ENCODE measurements at regions not wholly inside any gene's neighbourhood (a gene's known extent, or its start where the extent isn't known, plus 50 kb on each side); places are given as distances from the start of the nearest gene placed in this dataset.

- TF ChIP-seq E2F6 (IDR thresholded peaks at IDR 0.05): no peak
- no peak for TF ChIP-seq RBBP5 (IDR thresholded peaks at IDR 0.05; ENCODE audit: borderline replicate concordance, low read depth, low read length)
- no peak for TF ChIP-seq FOSL1 (IDR thresholded peaks at IDR 0.05; ENCODE audit: insufficient read depth, low read depth, low read length)
- no peak for TF ChIP-seq SP2 (IDR thresholded peaks at IDR 0.05; ENCODE audit: low read length)
- TF ChIP-seq CEBPB (IDR thresholded peaks at IDR 0.05; ENCODE audit: low read depth, low read length): no peak
- TF ChIP-seq SIN3A (conservative IDR thresholded peaks at IDR 0.05 in 1 of 2, IDR thresholded peaks at IDR 0.05 in 1 of 2; ENCODE audit: low read depth in 1 of 2, low read length in 2 of 2): no peak
- TF ChIP-seq GABPA (IDR thresholded peaks at IDR 0.05; ENCODE audit: borderline replicate concordance, insufficient read depth, low read length): no peak
- no peak for TF ChIP-seq MAFK (IDR thresholded peaks at IDR 0.05; ENCODE audit: low read depth, low read length)
These were observed 889.6 kb upstream of the ADGRL4 start (continued) for GRCh38 chr1:79896140-79896539.

Measured in H1 (cell line).